ENCODE measurements at regions not wholly inside any gene's neighbourhood (a gene's known extent, or its start where the extent isn't known, plus 50 kb on each side); places are given as distances from the start of the nearest gene placed in this dataset.

DNA sequence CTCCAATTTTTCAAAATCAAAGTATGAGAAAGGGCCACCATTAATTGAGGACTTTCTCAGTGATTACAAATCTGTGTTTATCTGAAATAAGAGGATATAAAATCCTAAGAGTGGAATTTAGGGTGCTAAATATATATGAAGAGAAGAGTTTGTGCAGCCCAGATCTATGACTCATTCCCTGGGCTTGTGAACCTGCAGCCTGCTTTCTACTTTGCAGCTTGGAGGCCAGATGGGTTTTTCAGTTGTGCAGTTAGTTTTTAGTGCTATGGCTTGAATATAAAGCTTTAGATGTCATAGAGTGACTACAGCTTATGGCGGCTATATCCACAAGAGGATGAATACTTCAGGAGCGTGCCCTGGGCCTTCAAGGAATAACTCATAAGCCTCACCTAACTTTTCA, 1391.1 kb downstream of the FSTL5 start:
- ATAC-seq (no peak), DNase-seq (no peak)
- intact Hi-C loops (cut with micrococcal nuclease), result no loop called here

DNA sequence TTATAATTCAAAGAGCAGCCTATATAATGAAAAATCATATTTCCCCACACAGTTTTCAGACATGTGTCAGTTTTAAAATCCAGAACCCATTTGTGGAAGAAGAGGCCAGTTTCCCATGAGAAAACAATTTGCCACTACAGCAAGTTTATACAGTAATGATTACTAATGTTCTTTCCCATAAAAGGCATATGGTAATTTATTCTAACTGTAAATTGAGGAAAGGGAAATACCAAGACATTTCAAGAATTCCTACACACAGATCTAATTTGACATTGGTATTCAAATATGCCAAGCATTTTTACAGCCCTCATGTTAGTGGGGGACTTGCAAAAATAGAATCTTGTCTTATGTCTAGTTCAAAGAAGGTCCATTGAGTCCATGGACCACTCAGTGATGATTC, 1368.6 kb downstream of the FSTL5 start:
- DNase-seq, result no peak
- intact Hi-C loops (cut with micrococcal nuclease), result no loop called here
- ATAC-seq, result no peak

DNA sequence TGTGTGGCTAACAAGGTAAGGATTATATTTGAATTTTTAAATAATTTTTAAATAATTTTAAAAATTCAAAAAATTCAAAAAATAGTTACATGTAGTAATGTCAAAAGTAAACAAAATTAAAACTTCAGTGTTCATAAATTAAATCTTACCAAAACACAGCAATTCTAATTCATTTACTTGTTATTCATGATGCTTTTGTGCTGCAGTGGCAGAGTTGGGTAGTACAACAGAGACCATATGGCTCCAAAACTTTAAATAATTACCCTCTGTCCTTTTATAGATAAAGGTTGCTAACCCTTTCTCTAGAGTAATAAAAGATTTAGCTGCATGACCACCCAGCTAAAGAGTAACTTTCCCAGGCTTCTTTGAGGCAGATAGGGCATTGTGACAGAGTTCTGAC, 1355.6 kb downstream of the FSTL5 start:
- intact Hi-C loops (cut with micrococcal nuclease), result no loop called here
- no peak for ATAC-seq
- DNase-seq, result no peak

DNA sequence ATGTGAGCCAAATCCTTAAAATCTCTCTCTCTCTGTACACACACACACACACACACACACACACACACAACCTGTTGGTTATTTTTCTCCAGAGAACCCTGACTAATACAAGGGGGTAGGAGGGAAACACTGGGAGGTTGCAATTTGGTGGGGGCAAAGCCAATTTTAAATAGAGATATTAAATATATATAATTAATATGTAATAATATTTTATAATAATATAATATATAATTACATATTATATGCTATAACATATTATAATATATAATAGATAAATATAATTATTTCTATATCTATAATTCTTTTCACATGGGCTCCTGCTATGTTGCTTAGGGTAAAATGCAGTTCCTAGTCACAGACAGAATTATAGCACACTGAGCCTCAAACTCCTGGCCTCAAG, 1354.2 kb downstream of the FSTL5 start:
- ATAC-seq (no peak), DNase-seq (no peak)
- intact Hi-C loops (cut with micrococcal nuclease), result no loop called here

DNA sequence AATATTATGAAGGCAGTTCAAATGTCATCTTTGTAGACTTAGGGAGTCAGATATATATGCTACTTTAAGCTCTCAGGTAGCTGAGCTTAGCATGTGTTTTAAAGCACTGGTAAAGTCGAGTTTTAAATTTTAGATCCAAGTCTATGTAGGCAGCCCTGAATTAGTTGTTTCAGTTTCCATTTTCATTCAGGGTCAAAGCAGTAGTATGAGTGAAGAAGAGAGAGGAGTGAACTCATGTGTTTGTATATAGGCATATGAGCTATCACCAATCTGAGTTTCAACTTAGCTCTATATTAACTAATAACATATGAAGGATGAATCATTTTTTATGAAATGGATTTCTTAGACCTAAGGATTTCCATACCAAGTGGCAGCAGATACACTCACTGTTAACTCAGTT, 1353.4 kb downstream of the FSTL5 start:
- intact Hi-C loops (cut with micrococcal nuclease), result no loop called here
- no peak for DNase-seq

DNA sequence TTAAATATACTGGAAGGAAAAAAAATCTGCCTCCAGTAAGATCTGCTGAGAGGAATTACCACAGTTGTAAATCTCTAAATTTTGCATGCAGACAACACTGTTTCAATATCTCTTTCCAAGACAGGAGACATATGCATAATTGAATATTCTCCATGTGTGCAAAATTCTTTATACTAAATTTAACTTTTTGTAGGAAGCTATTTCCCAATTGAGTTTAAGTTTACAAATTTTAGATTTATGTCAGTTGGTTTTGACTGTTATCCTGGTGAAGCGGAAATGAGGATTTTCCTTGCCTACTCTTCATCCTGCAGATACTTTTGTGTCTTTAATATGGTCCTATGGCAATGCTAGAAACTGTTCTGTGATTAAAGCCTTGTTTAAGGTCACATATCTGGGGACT, 1352.9 kb downstream of the FSTL5 start:
- intact Hi-C loops (cut with micrococcal nuclease), result no loop called here
- ATAC-seq (no peak), DNase-seq (no peak)

More for the DNA sequence above, 1353.4 kb downstream of the FSTL5 start:
- no peak for ATAC-seq

DNA sequence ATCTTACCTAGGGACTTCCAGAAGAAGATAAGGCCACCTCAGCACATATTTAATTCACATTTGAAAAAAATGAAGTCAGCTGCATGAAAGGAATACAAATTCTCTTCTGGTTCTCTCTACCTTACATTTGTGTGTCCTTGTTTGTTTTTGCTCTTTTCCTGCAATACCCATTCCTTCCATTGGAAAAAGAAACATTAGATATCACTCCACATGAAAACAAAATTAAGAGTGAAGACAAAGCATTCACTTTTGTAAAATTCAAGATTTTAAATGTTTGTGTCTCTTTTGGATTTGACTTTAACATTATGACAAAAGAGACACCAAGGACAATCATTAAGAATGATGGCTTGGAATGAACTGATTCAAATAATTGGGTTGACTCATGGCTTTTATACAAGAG, 1351.8 kb downstream of the FSTL5 start:
- intact Hi-C loops (cut with micrococcal nuclease), result no loop called here
- ATAC-seq, result no peak
- no peak for DNase-seq

DNA sequence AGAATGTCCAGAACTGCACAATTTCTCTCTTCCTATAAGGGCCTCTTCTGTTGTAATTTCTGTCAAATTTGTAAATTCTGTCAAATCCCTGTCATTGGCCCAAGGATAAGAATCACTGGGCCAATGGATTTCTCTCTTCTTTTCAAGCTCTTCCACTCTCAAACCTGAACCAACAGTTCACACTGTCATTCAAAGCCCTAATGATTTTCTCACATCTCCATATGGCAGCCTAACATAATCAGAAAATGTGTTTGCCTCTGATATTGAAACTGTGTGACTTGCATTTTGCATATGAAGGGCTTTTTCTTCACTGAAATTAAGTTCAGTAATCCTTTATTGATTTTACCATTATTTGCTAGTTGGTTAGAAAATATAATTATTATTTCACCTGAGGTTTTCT, 1349.1 kb downstream of the FSTL5 start:
- ATAC-seq (no peak), DNase-seq (no peak)
- intact Hi-C loops (cut with micrococcal nuclease), result no loop called here

DNA sequence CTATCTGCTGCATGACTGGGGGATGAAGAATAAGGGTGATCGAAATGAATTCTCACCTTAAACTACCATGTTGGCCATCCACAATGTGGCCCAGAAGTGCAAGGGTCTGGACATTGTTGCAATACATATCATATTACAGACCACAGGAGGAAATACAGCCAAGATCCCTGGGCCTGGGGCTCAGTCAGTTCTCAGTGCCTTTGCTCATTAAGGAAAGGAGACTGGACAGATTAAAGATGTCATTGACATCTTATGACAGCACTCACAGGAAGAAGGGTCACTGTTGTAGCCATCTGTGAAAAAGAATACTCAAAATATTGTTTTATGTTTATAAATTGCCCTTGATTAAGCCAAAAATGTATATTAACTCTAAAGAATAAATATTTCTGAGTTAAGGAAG, 1345.2 kb downstream of the FSTL5 start:
- DNase-seq (no peak), ATAC-seq (no peak)
- intact Hi-C loops (cut with micrococcal nuclease), result no loop called here

DNA sequence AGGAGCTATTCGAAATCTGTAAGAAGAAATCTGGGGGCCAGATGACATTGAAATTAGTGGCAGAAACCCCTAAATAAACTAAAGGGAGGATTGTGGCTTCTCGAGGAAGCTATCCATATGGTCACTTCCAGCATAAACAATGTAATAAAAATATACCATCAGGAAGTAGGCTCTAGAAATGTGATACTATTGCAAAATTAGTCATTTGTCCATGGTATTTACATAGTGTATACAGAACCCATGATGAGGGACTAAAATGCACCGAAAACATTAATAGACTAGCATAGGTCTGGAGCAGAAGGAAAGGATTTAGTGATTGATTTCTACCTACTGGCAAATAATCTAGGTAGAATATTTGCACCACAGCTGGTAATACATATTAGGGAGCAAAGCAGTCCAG, 1344.0 kb downstream of the FSTL5 start:
- intact Hi-C loops (cut with micrococcal nuclease), result no loop called here
- DNase-seq, result no peak
- no peak for ATAC-seq

DNA sequence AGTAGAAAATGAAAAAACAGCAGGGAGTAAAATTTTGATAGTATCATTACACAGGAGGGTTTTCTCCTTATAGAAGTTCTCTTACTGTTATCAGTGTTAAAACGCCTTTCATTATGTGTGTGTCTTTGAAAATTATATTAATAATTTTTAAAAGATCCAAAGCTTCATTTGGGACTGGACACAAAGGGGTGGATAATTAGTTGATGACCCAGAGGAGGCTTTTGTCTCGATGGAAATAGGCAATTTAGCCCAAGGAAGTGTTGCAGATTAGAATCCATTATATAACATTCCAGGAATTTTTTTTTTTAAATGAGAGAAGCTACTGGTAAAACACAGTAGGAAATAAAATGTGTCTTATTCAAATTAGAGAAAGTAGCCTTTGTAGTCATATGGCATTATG, 1339.3 kb downstream of the FSTL5 start:
- intact Hi-C loops (cut with micrococcal nuclease), result no loop called here
- ATAC-seq (no peak), DNase-seq (no peak)

DNA sequence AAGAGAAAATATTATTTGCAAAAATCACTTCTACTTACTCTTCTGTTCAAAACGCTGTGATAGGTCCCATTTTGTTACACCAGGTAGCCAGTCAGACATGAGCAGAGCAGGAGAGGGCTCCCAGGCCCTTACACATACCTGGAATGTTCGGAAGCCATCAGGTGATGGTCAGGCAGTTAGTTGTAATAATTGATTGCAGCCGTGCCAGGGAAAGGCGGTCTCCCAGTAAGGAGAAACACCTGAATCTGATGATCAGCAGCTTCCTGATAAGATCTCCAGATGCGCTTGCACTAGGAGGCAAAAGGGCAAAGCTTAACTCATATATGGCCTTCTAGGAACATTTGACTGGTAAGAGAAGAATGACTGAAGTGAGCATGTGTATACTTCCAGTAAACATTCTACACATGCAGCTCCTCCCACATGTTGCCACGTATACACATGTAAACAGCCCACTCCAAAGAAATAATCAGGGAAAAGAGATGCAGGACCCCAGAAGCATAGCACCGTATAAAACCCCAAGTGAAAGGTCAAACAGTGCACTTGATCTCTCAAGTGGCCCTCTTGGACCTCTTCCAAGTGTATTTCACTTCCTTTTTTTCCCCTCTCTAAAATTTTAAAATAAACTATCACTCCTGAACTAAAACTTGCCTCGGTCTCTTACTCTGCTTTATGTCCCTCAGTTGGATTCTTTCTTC, 1338.0 kb downstream of the FSTL5 start:
- no peak for DNase-seq
- ATAC-seq, result no peak
- intact Hi-C loops (cut with micrococcal nuclease), result no loop called here

DNA sequence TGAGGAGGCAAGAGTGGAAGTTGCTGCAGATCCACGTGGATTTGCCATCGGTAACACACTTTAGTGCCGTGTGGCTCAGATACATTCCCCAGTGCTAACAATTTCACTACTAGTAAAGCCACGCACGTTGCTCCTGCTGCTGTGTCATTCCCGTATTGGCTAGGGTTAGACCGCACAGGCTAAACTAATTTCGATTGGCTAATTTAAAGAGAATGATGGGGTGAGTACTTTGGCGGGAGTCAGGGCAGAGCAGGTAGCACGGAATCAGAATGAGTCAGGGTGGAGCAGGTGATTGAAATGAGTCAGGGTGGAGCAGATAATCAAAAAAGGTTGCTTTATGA, 1337.5 kb downstream of the FSTL5 start:
- ATAC-seq, result no peak
- no peak for DNase-seq

DNA sequence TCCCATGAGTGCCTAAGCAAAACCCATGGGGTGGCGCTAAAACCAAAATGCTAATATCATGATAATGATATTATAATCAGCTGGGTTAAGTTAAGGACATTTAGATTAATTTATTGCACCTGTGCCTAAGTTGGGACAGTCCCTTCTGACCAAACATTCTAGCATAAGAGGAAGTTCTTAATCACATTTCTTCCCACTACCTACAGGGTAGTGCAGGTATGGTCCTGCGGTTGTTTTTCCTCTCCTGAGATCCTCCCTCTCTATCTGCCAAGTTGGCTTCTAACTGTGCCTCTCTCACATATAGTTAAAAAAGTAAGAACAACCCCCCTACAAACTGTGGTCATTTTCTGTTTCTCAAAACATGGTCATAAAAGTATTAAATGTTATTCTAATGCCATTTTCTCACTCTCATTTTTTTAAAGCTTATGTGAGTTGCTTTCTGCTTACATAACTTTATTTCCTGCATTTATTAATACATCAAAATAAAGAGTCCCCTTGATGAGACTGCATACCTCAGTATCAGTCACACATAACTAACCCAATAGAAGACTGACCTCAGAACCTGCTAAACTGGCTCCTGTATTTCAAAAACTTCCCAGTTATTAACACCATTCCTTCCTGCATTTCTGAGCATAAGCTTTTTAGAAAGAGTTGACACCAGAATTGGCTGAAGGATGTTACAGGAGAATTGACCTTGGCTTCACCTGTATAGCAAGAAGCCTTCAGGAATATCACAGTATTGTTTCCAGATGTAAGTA, 1332.5 kb downstream of the FSTL5 start:
- intact Hi-C loops (cut with micrococcal nuclease), result no loop called here
- ATAC-seq, result no peak

More for the DNA sequence above, 1337.5 kb downstream of the FSTL5 start:
- intact Hi-C loops (cut with micrococcal nuclease), result no loop called here

DNA sequence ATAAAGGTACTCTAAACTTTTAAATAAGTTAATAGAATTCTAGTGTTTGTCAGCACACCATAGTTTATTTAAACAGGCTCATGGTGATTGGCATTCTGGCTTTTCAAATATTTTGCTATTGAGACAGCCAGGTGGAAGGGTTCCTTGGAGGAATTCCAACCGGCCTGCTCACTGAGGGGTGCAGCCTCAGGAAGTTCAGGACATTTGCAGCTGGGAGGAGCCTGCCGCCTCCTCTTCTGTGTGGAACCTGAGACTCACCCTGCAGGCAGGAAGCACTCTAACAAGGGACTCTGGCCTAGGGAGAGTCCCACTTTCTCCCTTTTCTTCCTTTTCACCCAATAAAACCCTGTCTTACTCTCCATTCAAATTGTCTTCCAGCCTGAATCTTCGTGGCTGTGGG, 1328.0 kb downstream of the FSTL5 start:
- ATAC-seq (no peak), DNase-seq (no peak)
- intact Hi-C loops (cut with micrococcal nuclease), result no loop called here

More for the DNA sequence above, 1332.5 kb downstream of the FSTL5 start:
- no peak for DNase-seq

DNA sequence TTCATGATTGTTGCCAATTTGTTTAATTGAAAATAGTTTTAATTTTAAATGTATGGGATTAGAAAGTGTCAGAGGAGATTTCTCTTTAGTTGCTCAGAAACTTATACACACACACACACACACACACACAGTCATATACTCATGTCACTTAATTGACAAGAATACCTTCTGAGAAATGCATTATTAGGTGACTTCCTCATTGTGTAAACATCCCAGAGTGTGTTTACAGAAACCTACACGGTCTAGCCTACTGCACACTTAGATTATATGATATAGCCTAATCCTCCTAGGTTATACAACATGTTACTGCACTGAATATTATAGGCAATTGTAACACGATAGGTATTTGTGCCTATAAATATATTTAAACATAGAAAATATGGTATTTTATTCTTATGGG, 1327.4 kb downstream of the FSTL5 start:
- DNase-seq (no peak), ATAC-seq (no peak)
- intact Hi-C loops (cut with micrococcal nuclease), result no loop called here

DNA sequence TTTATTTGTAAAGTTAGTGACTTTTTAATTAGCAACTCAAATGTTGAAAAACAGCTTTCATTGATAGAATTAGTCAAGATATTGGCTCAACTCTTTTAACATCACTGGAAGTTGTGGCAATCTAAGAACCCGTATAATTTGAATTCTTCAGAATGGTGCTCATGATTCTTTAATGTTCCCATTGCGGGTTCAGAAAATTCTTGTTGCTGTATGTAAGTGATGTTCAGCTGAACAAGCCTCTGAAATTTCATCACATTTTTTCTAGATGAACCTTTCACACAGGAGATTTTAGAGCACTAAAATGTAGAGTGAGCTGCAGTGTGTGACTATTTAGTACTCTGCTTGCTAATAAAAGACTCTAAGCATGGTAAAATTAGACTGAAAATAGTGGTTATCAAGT, 1317.7 kb downstream of the FSTL5 start:
- intact Hi-C loops (cut with micrococcal nuclease), result no loop called here
- no peak for ATAC-seq
- no peak for DNase-seq

DNA sequence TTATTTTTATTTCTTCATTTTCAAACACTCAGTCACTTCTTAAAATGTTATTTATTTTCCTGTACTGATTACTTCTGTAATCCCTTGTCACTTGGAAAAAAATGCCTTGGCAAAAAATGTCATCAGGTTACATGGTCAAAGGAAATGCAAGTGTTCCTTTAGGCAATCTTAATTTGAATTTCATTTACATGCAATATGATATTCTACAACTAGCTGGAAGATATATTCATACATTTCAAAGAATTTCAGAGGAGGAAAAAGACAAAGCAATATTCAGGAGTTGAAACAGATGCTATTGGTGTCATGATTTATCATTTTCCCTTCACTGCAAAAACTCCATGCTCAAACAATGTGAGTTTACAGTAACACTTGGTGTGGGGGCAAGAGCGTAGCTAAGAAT, 1316.6 kb downstream of the FSTL5 start:
- ATAC-seq (no peak), DNase-seq (no peak)
- intact Hi-C loops (cut with micrococcal nuclease), result no loop called here

DNA sequence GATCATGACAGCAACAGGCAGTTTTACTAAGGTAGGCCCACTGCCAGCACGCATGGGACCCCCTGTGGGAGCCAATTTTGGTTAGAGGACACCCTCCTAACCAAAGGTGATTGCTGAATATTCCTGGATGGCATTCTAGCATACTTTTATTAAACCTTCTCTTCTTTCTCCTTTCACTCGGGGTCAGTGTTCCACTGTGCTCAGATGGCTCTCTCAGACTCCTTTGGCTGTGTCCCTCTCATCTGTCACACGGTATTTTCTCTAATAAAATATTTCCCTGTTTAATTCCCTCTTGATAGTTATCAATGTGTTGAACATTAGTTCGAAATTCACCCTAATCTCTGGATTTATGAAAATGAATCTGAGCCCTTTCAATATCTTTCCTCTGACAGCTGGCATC, 1315.3 kb downstream of the FSTL5 start:
- DNase-seq, result no peak
- intact Hi-C loops (cut with micrococcal nuclease), result no loop called here
- no peak for ATAC-seq

DNA sequence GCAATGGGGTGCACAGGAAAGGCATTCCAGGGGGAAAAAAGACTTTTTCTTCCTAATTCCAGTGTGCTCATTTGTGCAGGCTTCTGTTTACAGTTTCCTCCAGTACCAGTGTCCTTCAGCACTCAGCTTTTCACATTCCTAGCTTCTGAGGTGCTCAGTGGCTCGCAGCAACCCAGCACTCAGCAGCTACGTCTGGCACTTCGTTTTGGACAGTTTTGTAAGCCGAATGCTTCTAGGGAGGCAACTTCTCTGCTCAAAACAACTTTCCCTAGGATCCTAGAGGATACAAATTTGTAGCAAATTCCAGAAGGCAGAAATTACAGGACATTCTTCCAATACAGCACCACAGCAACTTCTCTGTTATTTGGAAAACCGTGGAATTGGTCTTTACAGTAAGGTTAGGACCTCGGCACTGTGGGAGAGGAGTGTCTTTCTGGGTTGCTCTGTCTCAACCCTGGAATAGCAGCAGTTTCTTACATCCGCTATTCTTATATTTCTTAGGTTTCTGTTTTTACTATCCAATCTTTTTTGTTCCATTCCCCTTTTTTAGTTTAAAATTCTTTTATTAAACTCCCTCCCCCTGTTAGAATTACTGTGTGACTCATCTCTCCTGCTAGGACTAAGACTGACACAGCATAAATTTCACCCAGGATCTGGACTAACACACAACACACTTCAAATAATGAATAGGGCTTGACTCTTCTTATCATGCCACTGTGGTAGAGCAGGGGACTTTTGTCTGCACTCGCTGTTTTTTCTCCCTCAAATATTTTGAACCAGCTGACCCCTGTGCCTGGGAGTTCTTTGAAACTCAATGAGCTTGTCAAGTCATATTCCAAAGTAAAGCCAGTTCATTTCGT, 1314.7 kb downstream of the FSTL5 start:
- DNase-seq (no peak), ATAC-seq (no peak)
- intact Hi-C loops (cut with micrococcal nuclease), result no loop called here

Measured in left ventricle myocardium superior (tissue), 1 donor.